B cell (primary cell): ENCODE measurements at regions not wholly inside any gene's neighbourhood (a gene's known extent, or its start where the extent isn't known, plus 50 kb on each side); places are given as distances from the start of the nearest gene placed in this dataset.

Source experiments
- ATAC-seq: fragments of 200-7000 bp; cut with Tn5 transposase; one replicate; pipeline ENCODE4 v1.10.0; 2021; ENCODE audit warnings: low read depth, mild to moderate bottlenecking, moderate number of reproducible peaks, moderate library complexity
- CTCF ChIA-PET: fragments of 350-600 bp; sonication (Branson Sonifier 250); formaldehyde crosslinking; loops from one replicate; lab custom pipeline; 2021; ENCODE audit warnings: antibody characterized with exemption, inconsistent platforms; lab: Charles Lee
- POLR2A ChIA-PET: fragments of 350-600 bp; sonication (Branson Sonifier 250); formaldehyde crosslinking; loops from one replicate; lab custom pipeline; 2021; ENCODE audit warnings: antibody characterized with exemption; lab: Charles Lee
- DNase-seq: peaks from one replicate; pipeline ENCODE4 v3.0.0; 2013
- H2AFZ ChIP-seq: 2 replicates; pipeline ENCODE4 v1.6.1; 2012; ENCODE audit warnings: mild to moderate bottlenecking, low read depth, low read length; ENCODE audit not compliant: insufficient read depth, poor library complexity, severe bottlenecking
- H3K27ac ChIP-seq, 2 donors: 1 replicate in 1 of 2; 2 replicates in 1 of 2; pipeline ENCODE4 v1.5.1; 2012 to 2013; ENCODE audit warnings: low read length in 2 of 2, mild to moderate bottlenecking in 2 of 2, moderate library complexity in 1 of 2
- H3K27me3 ChIP-seq, 4 experiments: fragments of 200-600 bp in 1 of 4; sonication (generic) in 1 of 4; replicated peaks in 1 of 4; 1 replicate in 2 of 4; 2 replicates in 2 of 4; pipeline versions ENCODE4 v1.6.1 to v1.7.0; 2013 to 2016; ENCODE audit warnings: low read length in 3 of 4, mild to moderate bottlenecking in 2 of 4, mixed read lengths in 1 of 4, moderate library complexity in 1 of 4; ENCODE audit not compliant: insufficient read depth in 4 of 4, control insufficient read depth in 3 of 4; ENCODE audit errors: control extremely low read depth in 1 of 4
- H3K36me3 ChIP-seq, 2 experiments: replicated peaks in 1 of 2; 1 replicate in 1 of 2; 2 replicates in 1 of 2; pipeline versions ENCODE4 v1.6.1 to v1.7.1; 2013; ENCODE audit warnings: low read length in 1 of 2; ENCODE audit not compliant: insufficient read depth in 2 of 2, control insufficient read depth in 1 of 2; ENCODE audit errors: control extremely low read depth in 1 of 2, extremely low read depth in 1 of 2
- H3K4me1 ChIP-seq, 2 donors: fragments of 200-600 bp in 1 of 2; sonication (generic) in 1 of 2; 1 replicate in 1 of 2; 2 replicates in 1 of 2; pipeline versions ENCODE4 v1.5.1 to v1.6.1; 2013 to 2017; ENCODE audit warnings: low read length in 2 of 2; ENCODE audit not compliant: control insufficient read depth in 2 of 2, insufficient read depth in 2 of 2
- H3K4me2 ChIP-seq: replicated peaks from 2 replicates; pipeline ENCODE3; 2012; ENCODE audit warnings: mild to moderate bottlenecking, low read depth, low read length; ENCODE audit not compliant: poor library complexity, severe bottlenecking
- H3K4me3 ChIP-seq, 5 experiments: fragments of 200-600 bp in 1 of 5; sonication (generic) in 1 of 5; 1 replicate in 3 of 5; 2 replicates in 2 of 5; pipeline versions ENCODE4 v1.5.1 to v1.7.0; 2011 to 2016; ENCODE audit warnings: low read length in 4 of 5, mild to moderate bottlenecking in 4 of 5, low read depth in 2 of 5, control low read depth in 1 of 5, moderate library complexity in 1 of 5; ENCODE audit not compliant: insufficient read depth in 1 of 5; ENCODE audit errors: control extremely low read depth in 1 of 5, extremely low read depth in 1 of 5
- H3K79me2 ChIP-seq: fragments of 200-600 bp; sonication (generic); one replicate; pipeline ENCODE4 v1.6.0; 2016; ENCODE audit warnings: low read length; ENCODE audit not compliant: control insufficient read depth, insufficient read depth
- H3K9ac ChIP-seq: fragments of 200-600 bp; sonication (generic); 2 replicates; pipeline ENCODE4 v1.6.1; 2017; ENCODE audit warnings: mild to moderate bottlenecking, low read length, moderate library complexity
- H3K9me3 ChIP-seq, 3 donors: one replicate each; pipeline versions ENCODE4 v1.6.1 to v1.7.1; 2013; ENCODE audit warnings: low read length in 2 of 3; ENCODE audit not compliant: control insufficient read depth in 2 of 3, insufficient read depth in 1 of 3; ENCODE audit errors: control extremely low read depth in 1 of 3
- H4K20me1 ChIP-seq: 2 replicates; pipeline ENCODE4 v1.6.0; 2012; ENCODE audit warnings: mild to moderate bottlenecking, low read length; ENCODE audit not compliant: insufficient read depth, control insufficient read depth, poor library complexity, severe bottlenecking
- H3K27ac Mint-ChIP-seq: one replicate; pipeline ENCODE4 v1.8.0; 2021; ENCODE audit warnings: mixed read lengths
- H3K27me3 Mint-ChIP-seq: one replicate; pipeline ENCODE4 v1.8.0; 2021; ENCODE audit warnings: mixed read lengths
- H3K4me1 Mint-ChIP-seq: one replicate; pipeline ENCODE4 v1.8.0; 2021; ENCODE audit warnings: mixed read lengths
- H3K4me3 Mint-ChIP-seq: one replicate; pipeline ENCODE4 v1.8.0; 2021; ENCODE audit warnings: mixed read lengths
- H3K9me3 Mint-ChIP-seq: one replicate; pipeline ENCODE4 v1.8.0; 2022; ENCODE audit warnings: mixed read lengths; ENCODE audit not compliant: insufficient read depth
- EZH2 ChIP-seq: IDR thresholded peaks from 2 replicates; pipeline ENCODE4 v1.6.1; 2012; ENCODE audit warnings: borderline replicate concordance, low read depth, mild to moderate bottlenecking, moderate library complexity, low read length; ENCODE audit not compliant: insufficient read depth, poor library complexity, severe bottlenecking
- WGBS: methylation state at CpG from one replicate; pipeline ENCODE4 v1.1.5; 2013; ENCODE audit warnings: missing lambda C conversion rate; ENCODE audit not compliant: insufficient coverage; 5-methylcytosine and 5-hydroxymethylcytosine counted together
- intact Hi-C: fragments of 100-400 bp; cut with micrococcal nuclease; formaldehyde crosslinking; loops from one replicate; pipeline ENCODE4 v1.10.0; 2022
- TF ChIP-seq, protein P1 (sequence below): fragments of 200-600 bp; IDR thresholded peaks from one replicate; pipeline ENCODE4 v1.8.0; 2022; ENCODE audit warnings: antibody characterized with exemption, mild to moderate bottlenecking

DNA sequence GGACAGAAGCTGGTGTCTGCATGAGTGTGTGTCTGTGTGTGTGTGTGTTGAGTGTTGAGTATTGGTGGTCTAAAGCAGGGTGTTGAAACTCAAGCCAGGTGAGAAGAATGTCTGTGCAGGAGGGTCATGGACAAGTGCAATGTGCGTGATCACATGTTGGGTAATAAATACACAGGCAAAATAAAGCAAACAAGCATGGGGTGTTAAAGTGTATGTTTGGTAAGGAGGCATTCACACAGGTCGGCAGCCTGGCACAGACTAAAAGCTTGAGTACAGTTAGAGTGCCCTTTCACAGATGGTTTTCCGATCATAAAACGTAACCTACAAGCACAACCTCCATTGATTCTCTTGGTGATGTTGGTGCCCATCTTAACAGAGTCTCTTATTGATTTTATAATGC, 476.9 kb upstream of the KLHL1 start:
- Histone ChIP-seq H3K36me3 (no peaks in the 10 kb centered on the region), H3K4me1 (no peaks in the 10 kb centered on the region), H3K9me3 (no peaks in the 10 kb centered on the region), H3K27me3 (no peaks in the 10 kb centered on the region), H3K4me3 (no peak overlapping the region), H3K27ac (no peak overlapping the region), H2AFZ (no peak overlapping the region), H4K20me1 (no peaks in the 10 kb centered on the region), H3K79me2 (no peaks in the 10 kb centered on the region), H3K9ac (no peak overlapping the region), H3K4me2 (no peak overlapping the region)
- TF ChIP-seq EZH2: no peak
- TF ChIP-seq, protein P1, sequence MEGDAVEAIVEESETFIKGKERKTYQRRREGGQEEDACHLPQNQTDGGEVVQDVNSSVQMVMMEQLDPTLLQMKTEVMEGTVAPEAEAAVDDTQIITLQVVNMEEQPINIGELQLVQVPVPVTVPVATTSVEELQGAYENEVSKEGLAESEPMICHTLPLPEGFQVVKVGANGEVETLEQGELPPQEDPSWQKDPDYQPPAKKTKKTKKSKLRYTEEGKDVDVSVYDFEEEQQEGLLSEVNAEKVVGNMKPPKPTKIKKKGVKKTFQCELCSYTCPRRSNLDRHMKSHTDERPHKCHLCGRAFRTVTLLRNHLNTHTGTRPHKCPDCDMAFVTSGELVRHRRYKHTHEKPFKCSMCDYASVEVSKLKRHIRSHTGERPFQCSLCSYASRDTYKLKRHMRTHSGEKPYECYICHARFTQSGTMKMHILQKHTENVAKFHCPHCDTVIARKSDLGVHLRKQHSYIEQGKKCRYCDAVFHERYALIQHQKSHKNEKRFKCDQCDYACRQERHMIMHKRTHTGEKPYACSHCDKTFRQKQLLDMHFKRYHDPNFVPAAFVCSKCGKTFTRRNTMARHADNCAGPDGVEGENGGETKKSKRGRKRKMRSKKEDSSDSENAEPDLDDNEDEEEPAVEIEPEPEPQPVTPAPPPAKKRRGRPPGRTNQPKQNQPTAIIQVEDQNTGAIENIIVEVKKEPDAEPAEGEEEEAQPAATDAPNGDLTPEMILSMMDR: no peak
- no peak for ATAC-seq
- Mint-ChIP-seq H3K4me1 (no peaks in the 10 kb centered on the region), H3K9me3 (peaks cover 6% of the 10 kb centered on the region), H3K27ac (no peak overlapping the region), H3K27me3 (no peaks in the 10 kb centered on the region), H3K4me3 (no peak overlapping the region)
- intact Hi-C loops: no loop called here
- POLR2A ChIA-PET: no interaction called here
- CTCF ChIA-PET: no interaction called here
- no peak for DNase-seq
- WGBS: 94% methylated on average over 3 of the region's 4 CpGs

GRCh38 chr13:70580825-70581224, 472.6 kb upstream of the KLHL1 start:
- no peaks in the 10 kb centered on the region for H3K4me1 Mint-ChIP-seq
- Histone ChIP-seq H3K9ac (no peak overlapping the region), H3K79me2 (no peaks in the 10 kb centered on the region), H3K9me3 (no peaks in the 10 kb centered on the region), H3K4me1 (no peaks in the 10 kb centered on the region), H2AFZ (no peak overlapping the region), H3K4me3 (no peak overlapping the region), H3K27ac (no peak overlapping the region), H3K4me2 (no peak overlapping the region), H4K20me1 (no peaks in the 10 kb centered on the region), H3K27me3 (no peaks in the 10 kb centered on the region), H3K36me3 (no peaks in the 10 kb centered on the region)
- ATAC-seq (no peak), DNase-seq (no peak)
- intact Hi-C loops: no loop called here
- ChIA-PET POLR2A (no interaction called here), CTCF (no interaction called here)
- no peak overlapping the region for H3K27ac Mint-ChIP-seq
- no peak overlapping the region for H3K4me3 Mint-ChIP-seq
- H3K27me3 Mint-ChIP-seq: no peaks in the 10 kb centered on the region
- H3K9me3 Mint-ChIP-seq: peaks cover 2% of the 10 kb centered on the region
- TF ChIP-seq EZH2: no peak
